Transverse colon (tissue), 4 donors: ENCODE measurements at regions not wholly inside any gene's neighbourhood (a gene's known extent, or its start where the extent isn't known, plus 50 kb on each side); places are given as distances from the start of the nearest gene placed in this dataset.

ENCODE experiments used
- DNase-seq: peaks from one replicate; pipeline ENCODE4 v3.0.0-alpha.2; 2019
- H3K27ac ChIP-seq, 4 donors: fragments of 200-600 bp; sonication (generic); 2 replicates each; pipeline ENCODE4 v1.5.1; 2016 to 2018; ENCODE audit warnings: inconsistent platforms in 4 of 4
- H3K27me3 ChIP-seq: fragments of 200-600 bp; sonication (generic); 2 replicates; pipeline ENCODE4 v1.5.1; 2017; ENCODE audit warnings: inconsistent platforms
- H3K36me3 ChIP-seq, 4 donors: fragments of 200-600 bp; sonication (generic); 2 replicates each; pipeline ENCODE4 v1.5.1; 2017 to 2019; ENCODE audit warnings: inconsistent platforms in 4 of 4
- H3K4me1 ChIP-seq, 4 donors: fragments of 200-600 bp; sonication (generic); 2 replicates each; pipeline ENCODE4 v1.5.1; 2017 to 2020; ENCODE audit warnings: inconsistent platforms in 4 of 4
- H3K4me3 ChIP-seq, 4 donors: fragments of 200-600 bp; sonication (generic); 1 replicate in 1 of 4; 2 replicates in 3 of 4; pipeline versions ENCODE4 v1.5.1 to v1.6.1; 2017 to 2019; ENCODE audit warnings: inconsistent platforms in 4 of 4
- H3K9me3 ChIP-seq, 2 donors: fragments of 200-600 bp; sonication (generic); 2 replicates each; pipeline ENCODE4 v1.5.1; 2017 to 2019; ENCODE audit warnings: inconsistent platforms in 2 of 2
- CTCF ChIP-seq, 5 experiments: fragments of 200-600 bp in 3 of 5; fragments of 450-650 bp in 2 of 5; sonication (generic) in 3 of 5; IDR thresholded peaks; 1 replicate in 2 of 5; 2 replicates in 3 of 5; pipeline ENCODE4 v1.5.1; 2016 to 2017; ENCODE audit warnings: antibody characterized with exemption in 5 of 5, inconsistent platforms in 3 of 5, mild to moderate bottlenecking in 2 of 5, moderate library complexity in 1 of 5
- EP300 ChIP-seq: sonication (generic); formaldehyde crosslinking; IDR thresholded peaks from one replicate; pipeline ENCODE4 v1.6.1; 2017; ENCODE audit warnings: antibody characterized with exemption, low read depth
- POLR2A ChIP-seq: fragments of 450-650 bp; IDR thresholded peaks from one replicate; pipeline ENCODE4 v1.6.1; 2016; ENCODE audit warnings: antibody characterized with exemption, mild to moderate bottlenecking, moderate library complexity
- POLR2AphosphoS5 ChIP-seq, 3 donors: sonication (generic); formaldehyde crosslinking; IDR thresholded peaks; one replicate each; pipeline ENCODE4 v1.6.1; 2016; ENCODE audit warnings: antibody characterized with exemption in 3 of 3
- WGBS, 2 donors: methylation state at CpG; one replicate each; pipeline ENCODE4 v1.1.5; 2018; ENCODE audit warnings: low coverage in 1 of 2; 5-methylcytosine and 5-hydroxymethylcytosine counted together
- in situ Hi-C, 4 donors: fragments of 200-750 bp; cut with MboI; loops; one replicate each; pipeline versions ENCODE4 v1.15.0 to v1.15.1; 2017; ENCODE audit warnings: low sequenced_read_pairs in 3 of 4, low pct_ligation_motif_present in 1 of 4, low pct_unique_long_range_greater_than_20kb in 1 of 4
- intact Hi-C: fragments of 100-400 bp; cut with DNase I; formaldehyde crosslinking; loops from one replicate; pipeline ENCODE4 v1.15.1; 2023; ENCODE audit warnings: low total_unique reads

GRCh38 chr9:16970321-16970720 is 99.9 kb upstream of the BNC2 start:
- no peak for TF ChIP-seq EP300
- no peak for TF ChIP-seq POLR2A
- TF ChIP-seq CTCF (IDR thresholded peaks at IDR 0.05) = no peak
- no peak for TF ChIP-seq POLR2AphosphoS5 (IDR thresholded peaks at IDR 0.05)
- Histone ChIP-seq H3K4me3 (no peak overlapping the region), H3K9me3 (no peaks in the 10 kb centered on the region), H3K27me3 (no peaks in the 10 kb centered on the region), H3K36me3 (no peaks in the 10 kb centered on the region), H3K4me1 (no peaks in the 10 kb centered on the region), H3K27ac (no peak overlapping the region)
- WGBS, 2 donors = 79 to 86% methylated on average over 2 to 3 of the region's 3 CpGs
- in situ Hi-C loops (no loop called here), intact Hi-C loops (no loop called here)
- no peak for DNase-seq

GRCh38 chr9:16964228-16964627 is 93.8 kb upstream of the BNC2 start:
- no peak for TF ChIP-seq POLR2AphosphoS5 (IDR thresholded peaks at IDR 0.05)
- TF ChIP-seq EP300 = no peak
- no peak for TF ChIP-seq CTCF (IDR thresholded peaks at IDR 0.05)
- no peak for TF ChIP-seq POLR2A
- intact Hi-C loops (no loop called here), in situ Hi-C loops (no loop called here)
- H3K9me3 ChIP-seq = no peaks in the 10 kb centered on the region
- H3K27me3 ChIP-seq = no peaks in the 10 kb centered on the region
- H3K27ac ChIP-seq = no peak overlapping the region
- no peaks in the 10 kb centered on the region for H3K4me1 ChIP-seq
- no peak for DNase-seq
- no peaks in the 10 kb centered on the region for H3K36me3 ChIP-seq
- H3K4me3 ChIP-seq = no peak overlapping the region
- 82 to 94% methylated on average over 9 to 10 of the region's 10 CpGs for WGBS, 2 donors

GRCh38 chr9:16960084-16960483 is 89.6 kb upstream of the BNC2 start:
- in situ Hi-C loops (no loop called here), intact Hi-C loops (no loop called here)
- H3K4me1 ChIP-seq = no peaks in the 10 kb centered on the region
- WGBS, 2 donors = 90 to 92% methylated on average over 2 of the region's 2 CpGs
- H3K9me3 ChIP-seq = no peaks in the 10 kb centered on the region
- TF ChIP-seq POLR2AphosphoS5 (IDR thresholded peaks at IDR 0.05) (no peak), CTCF (IDR thresholded peaks at IDR 0.05) (no peak), POLR2A (no peak), EP300 (no peak)
- DNase-seq = no peak
- no peaks in the 10 kb centered on the region for H3K27me3 ChIP-seq
- H3K36me3 ChIP-seq = no peaks in the 10 kb centered on the region
- no peak overlapping the region for H3K4me3 ChIP-seq
- H3K27ac ChIP-seq = no peak overlapping the region

GRCh38 chr9:16959391-16959790 is 88.9 kb upstream of the BNC2 start:
- in situ Hi-C loops = no loop called here

More at GRCh38 chr9:16959391-16959790, 88.9 kb upstream of the BNC2 start:
- Histone ChIP-seq H3K36me3 (no peaks in the 10 kb centered on the region), H3K4me3 (no peak overlapping the region), H3K27ac (no peak overlapping the region), H3K27me3 (no peaks in the 10 kb centered on the region), H3K4me1 (no peaks in the 10 kb centered on the region), H3K9me3 (no peaks in the 10 kb centered on the region)
- no peak for TF ChIP-seq CTCF (IDR thresholded peaks at IDR 0.05)
- no peak for TF ChIP-seq EP300
- TF ChIP-seq POLR2AphosphoS5 (IDR thresholded peaks at IDR 0.05) = no peak
- TF ChIP-seq POLR2A = no peak
- intact Hi-C loops = no loop called here
- DNase-seq = no peak
